Skeletal muscle tissue (tissue), 3 donors: ENCODE measurements at regions not wholly inside any gene's neighbourhood (a gene's known extent, or its start where the extent isn't known, plus 50 kb on each side); places are given as distances from the start of the nearest gene placed in this dataset.

Source experiments
- H3K27ac ChIP-seq: one replicate; pipeline ENCODE4 v1.7.0; 2013; ENCODE audit warnings: mild to moderate bottlenecking, low read depth, low read length, inconsistent platforms
- H3K27me3 ChIP-seq, 3 donors: one replicate each; pipeline ENCODE4 v1.7.0; 2013; ENCODE audit warnings: low read length in 3 of 3; ENCODE audit not compliant: control insufficient read depth in 3 of 3, insufficient read depth in 3 of 3
- H3K36me3 ChIP-seq, 3 donors: one replicate each; pipeline ENCODE4 v1.7.0; 2013; ENCODE audit warnings: low read length in 3 of 3; ENCODE audit not compliant: control insufficient read depth in 3 of 3, insufficient read depth in 3 of 3
- H3K4me1 ChIP-seq, 3 donors: one replicate each; pipeline ENCODE4 v1.7.0; 2013; ENCODE audit warnings: low read length in 3 of 3, mild to moderate bottlenecking in 3 of 3; ENCODE audit not compliant: control insufficient read depth in 3 of 3, insufficient read depth in 3 of 3
- H3K4me3 ChIP-seq, 3 donors: one replicate each; pipeline ENCODE4 v1.7.0; 2013; ENCODE audit warnings: low read length in 3 of 3
- H3K9ac ChIP-seq, 3 donors: one replicate each; pipeline ENCODE4 v1.7.0; 2013; ENCODE audit warnings: low read length in 3 of 3, mild to moderate bottlenecking in 3 of 3, moderate library complexity in 2 of 3, low read depth in 1 of 3
- H3K9me3 ChIP-seq, 3 donors: one replicate each; pipeline ENCODE4 v1.7.0; 2013; ENCODE audit warnings: low read length in 3 of 3; ENCODE audit not compliant: control insufficient read depth in 3 of 3
- donor health status: Osteomylitis.

- Histone ChIP-seq H3K27me3 (no peaks in the 10 kb centered on the region), H3K9me3 (no peaks in the 10 kb centered on the region), H3K27ac (no peak overlapping the region), H3K4me1 (no peaks in the 10 kb centered on the region), H3K9ac (no peak overlapping the region), H3K36me3 (no peaks in the 10 kb centered on the region), H3K4me3 (no peak overlapping the region)
These were observed 378.5 kb downstream of the RFPL4B start for GRCh38 chr6:112725541-112726085.

DNA sequence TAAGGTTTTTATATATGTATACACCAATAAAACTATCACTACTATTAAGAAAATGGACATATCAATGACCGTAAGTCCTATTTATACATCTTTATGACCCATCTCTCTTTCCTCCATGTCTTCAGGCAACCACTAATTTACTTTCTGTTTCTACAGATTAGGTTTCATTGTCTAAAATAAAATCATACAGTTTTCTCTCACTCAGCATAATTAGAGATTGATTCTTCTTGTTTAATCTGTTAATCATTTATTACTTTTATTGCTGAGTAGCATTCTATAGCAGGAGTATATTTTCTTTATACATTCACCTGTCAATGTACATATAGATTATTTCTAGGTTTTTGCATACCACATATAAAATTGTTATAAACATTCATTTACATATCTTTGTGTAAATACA, 388.0 kb downstream of the RFPL4B start:
- Histone ChIP-seq H3K4me1 (no peaks in the 10 kb centered on the region), H3K9ac (no peak overlapping the region), H3K4me3 (no peak overlapping the region), H3K27ac (no peak overlapping the region), H3K9me3 (no peaks in the 10 kb centered on the region), H3K36me3 (no peaks in the 10 kb centered on the region), H3K27me3 (no peaks in the 10 kb centered on the region)

- Histone ChIP-seq H3K9me3 (no peaks in the 10 kb centered on the region), H3K27me3 (no peaks in the 10 kb centered on the region), H3K4me1 (no peaks in the 10 kb centered on the region), H3K9ac (no peak overlapping the region), H3K36me3 (no peaks in the 10 kb centered on the region), H3K27ac (no peak overlapping the region), H3K4me3 (no peak overlapping the region)
These were observed 392.6 kb downstream of the RFPL4B start for GRCh38 chr6:112739766-112740165.

- no peak overlapping the region for H3K4me3 ChIP-seq
- no peaks in the 10 kb centered on the region for H3K36me3 ChIP-seq
- H3K27ac ChIP-seq, result no peak overlapping the region
- H3K9ac ChIP-seq, result no peak overlapping the region
- no peaks in the 10 kb centered on the region for H3K9me3 ChIP-seq
- no peaks in the 10 kb centered on the region for H3K27me3 ChIP-seq
- H3K4me1 ChIP-seq, result no peaks in the 10 kb centered on the region
These were observed 396.2 kb downstream of the RFPL4B start for GRCh38 chr6:112743323-112743722.

- Histone ChIP-seq H3K27ac (no peak overlapping the region), H3K4me3 (no peak overlapping the region), H3K9me3 (no peaks in the 10 kb centered on the region), H3K36me3 (no peaks in the 10 kb centered on the region), H3K27me3 (no peaks in the 10 kb centered on the region), H3K9ac (no peak overlapping the region), H3K4me1 (no peaks in the 10 kb centered on the region)
These were observed 397.7 kb downstream of the RFPL4B start for GRCh38 chr6:112744827-112745226.

DNA sequence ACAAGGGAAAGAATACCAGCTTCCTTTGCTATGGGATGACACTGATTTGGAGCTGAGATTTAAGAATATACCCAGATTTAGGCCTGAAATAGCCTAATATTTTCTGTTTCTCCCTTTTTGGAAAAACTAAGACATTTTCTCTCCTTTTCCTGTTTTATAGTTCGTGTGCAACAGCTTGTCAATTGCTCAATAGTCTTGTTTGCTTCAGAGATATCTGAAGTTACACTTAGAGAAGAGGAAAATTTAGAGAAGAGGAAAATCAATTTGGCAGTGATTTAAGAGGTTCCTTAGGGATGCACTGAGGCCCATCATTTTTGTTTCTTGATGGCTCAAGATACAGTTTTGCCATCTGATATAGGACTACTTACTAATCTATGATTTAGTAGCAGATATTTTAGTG, 398.6 kb downstream of the RFPL4B start:
- no peak overlapping the region for H3K27ac ChIP-seq
- no peaks in the 10 kb centered on the region for H3K36me3 ChIP-seq
- H3K9ac ChIP-seq, result no peak overlapping the region

DNA sequence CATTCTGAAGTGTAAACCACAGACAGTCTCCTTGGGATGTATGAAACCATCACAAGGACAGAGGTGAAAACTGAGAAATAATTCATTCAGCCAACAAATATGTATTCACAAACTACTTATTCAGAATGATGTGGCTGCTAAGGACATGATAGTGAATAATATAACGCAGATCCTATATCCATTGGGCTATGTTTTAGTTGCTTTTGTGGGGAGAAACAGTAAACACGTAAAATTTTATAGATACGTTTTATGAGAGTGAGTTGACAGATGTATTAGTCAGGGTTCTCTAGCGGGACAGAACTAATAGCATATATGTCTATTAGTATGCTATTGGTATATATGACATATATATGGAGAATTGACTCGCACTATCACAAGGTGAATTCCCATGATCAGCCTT, 402.5 kb downstream of the RFPL4B start:
- Histone ChIP-seq H3K9me3 (no peaks in the 10 kb centered on the region), H3K27ac (no peak overlapping the region), H3K36me3 (no peaks in the 10 kb centered on the region), H3K9ac (no peak overlapping the region), H3K4me3 (no peak overlapping the region), H3K4me1 (no peaks in the 10 kb centered on the region), H3K27me3 (no peaks in the 10 kb centered on the region)

More for the DNA sequence above, 398.6 kb downstream of the RFPL4B start:
- Histone ChIP-seq H3K9me3 (no peaks in the 10 kb centered on the region), H3K4me3 (no peak overlapping the region), H3K27me3 (no peaks in the 10 kb centered on the region), H3K4me1 (no peaks in the 10 kb centered on the region)

- no peak overlapping the region for H3K9ac ChIP-seq
- H3K27ac ChIP-seq, result no peak overlapping the region
- H3K9me3 ChIP-seq, result no peaks in the 10 kb centered on the region
- no peaks in the 10 kb centered on the region for H3K27me3 ChIP-seq
- H3K4me1 ChIP-seq, result no peaks in the 10 kb centered on the region
- no peak overlapping the region for H3K4me3 ChIP-seq
- H3K36me3 ChIP-seq, result no peaks in the 10 kb centered on the region
These were observed 405.2 kb downstream of the RFPL4B start for GRCh38 chr6:112752305-112752704.

GRCh38 chr6:112752791-112753190, 405.7 kb downstream of the RFPL4B start:
- no peaks in the 10 kb centered on the region for H3K27me3 ChIP-seq
- no peak overlapping the region for H3K4me3 ChIP-seq
- H3K4me1 ChIP-seq, result no peaks in the 10 kb centered on the region
- H3K9ac ChIP-seq, result no peak overlapping the region
- H3K36me3 ChIP-seq, result no peaks in the 10 kb centered on the region
- no peaks in the 10 kb centered on the region for H3K9me3 ChIP-seq
- no peak overlapping the region for H3K27ac ChIP-seq

DNA sequence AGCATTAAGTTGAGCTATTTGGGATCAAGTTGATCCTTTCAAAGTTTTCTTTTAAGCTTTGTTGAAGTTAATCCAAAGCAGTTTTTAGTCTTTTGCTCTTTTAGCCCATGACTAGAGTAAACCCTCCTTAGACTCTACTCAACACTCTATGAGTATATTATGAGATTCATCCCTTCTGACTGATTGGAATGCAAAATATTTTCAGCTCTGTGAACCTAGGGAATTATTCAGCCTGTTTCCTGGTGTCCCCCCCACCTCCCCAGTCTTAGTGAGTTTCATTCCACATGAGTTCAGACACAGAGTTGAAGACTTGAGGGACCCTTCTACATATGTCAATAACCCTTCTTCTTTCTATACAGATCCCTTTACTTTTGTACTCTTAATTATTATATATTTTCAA, 413.7 kb downstream of the RFPL4B start:
- no peaks in the 10 kb centered on the region for H3K4me1 ChIP-seq
- no peaks in the 10 kb centered on the region for H3K9me3 ChIP-seq
- no peak overlapping the region for H3K27ac ChIP-seq
- H3K9ac ChIP-seq, result no peak overlapping the region
- H3K4me3 ChIP-seq, result no peak overlapping the region
- H3K36me3 ChIP-seq, result no peaks in the 10 kb centered on the region
- no peaks in the 10 kb centered on the region for H3K27me3 ChIP-seq

GRCh38 chr6:112761740-112762139, 414.6 kb downstream of the RFPL4B start:
- Histone ChIP-seq H3K4me3 (no peak overlapping the region), H3K27ac (no peak overlapping the region), H3K36me3 (no peaks in the 10 kb centered on the region), H3K4me1 (no peaks in the 10 kb centered on the region), H3K9ac (no peak overlapping the region), H3K27me3 (no peaks in the 10 kb centered on the region), H3K9me3 (no peaks in the 10 kb centered on the region)
